ENCODE measurements at regions not wholly inside any gene's neighbourhood (a gene's known extent, or its start where the extent isn't known, plus 50 kb on each side); places are given as distances from the start of the nearest gene placed in this dataset. TPM values are rescaled to one million over a fixed set of nuclear protein-coding genes. Genes with fewer than 3 reads are reported as not detected.

Small RNA genes lying in the stretch of these regions (small RNA-seq; reads per million reads assigned to genes)
- not detected for gene AC044792.1 (ENCODE audit: insufficient read depth)
